ENCODE measurements at regions not wholly inside any gene's neighbourhood (a gene's known extent, or its start where the extent isn't known, plus 50 kb on each side); places are given as distances from the start of the nearest gene placed in this dataset.

- no peak overlapping the region for H3K27ac ChIP-seq
- TF ChIP-seq CTCF (IDR thresholded peaks at IDR 0.05) (no peak), ZFX (IDR thresholded peaks at IDR 0.05; ENCODE audit: borderline replicate concordance) (no peak)
Measured at GRCh38 chr6:99810295-99810694, 183.7 kb downstream of the MCHR2 start.

- no peak overlapping the region for H3K27ac ChIP-seq
- TF ChIP-seq ZFX (IDR thresholded peaks at IDR 0.05; ENCODE audit: borderline replicate concordance): no peak
- no peak for TF ChIP-seq CTCF (IDR thresholded peaks at IDR 0.05)
Measured at GRCh38 chr6:99810942-99811620, 182.9 kb downstream of the MCHR2 start.

- H3K27ac ChIP-seq: no peak overlapping the region
- TF ChIP-seq ZFX (IDR thresholded peaks at IDR 0.05; ENCODE audit: borderline replicate concordance) (no peak), CTCF (IDR thresholded peaks at IDR 0.05) (no peak)
Measured at GRCh38 chr6:99811636-99812035, 182.4 kb downstream of the MCHR2 start.

GRCh38 chr6:99813565-99813964 lies 180.5 kb downstream of the MCHR2 start:
- TF ChIP-seq CTCF (IDR thresholded peaks at IDR 0.05): no peak
- no peak for TF ChIP-seq ZFX (IDR thresholded peaks at IDR 0.05; ENCODE audit: borderline replicate concordance)
- no peak overlapping the region for H3K27ac ChIP-seq

- TF ChIP-seq CTCF (IDR thresholded peaks at IDR 0.05) (no peak), ZFX (IDR thresholded peaks at IDR 0.05; ENCODE audit: borderline replicate concordance) (no peak)
- H3K27ac ChIP-seq: no peak overlapping the region
Measured at GRCh38 chr6:99814230-99814928, 179.6 kb downstream of the MCHR2 start.

GRCh38 chr6:99816795-99817194 lies 177.2 kb downstream of the MCHR2 start:
- no peak overlapping the region for H3K27ac ChIP-seq
- TF ChIP-seq ZFX (IDR thresholded peaks at IDR 0.05; ENCODE audit: borderline replicate concordance) (no peak), CTCF (IDR thresholded peaks at IDR 0.05) (no peak)

GRCh38 chr6:99818161-99818560 lies 175.9 kb downstream of the MCHR2 start:
- no peak overlapping the region for H3K27ac ChIP-seq
- TF ChIP-seq ZFX (IDR thresholded peaks at IDR 0.05; ENCODE audit: borderline replicate concordance): no peak
- TF ChIP-seq CTCF (IDR thresholded peaks at IDR 0.05): no peak

Measured in 22Rv1 (cell line).